Ascending aorta (tissue), 2 donors: ENCODE measurements at regions not wholly inside any gene's neighbourhood (a gene's known extent, or its start where the extent isn't known, plus 50 kb on each side); places are given as distances from the start of the nearest gene placed in this dataset.

Experiments used
- DNase-seq, 2 donors: peaks; one replicate each; pipeline ENCODE4 v3.0.0-alpha.2; 2019; ENCODE audit warnings: low spot score in 2 of 2
- H3K27ac ChIP-seq, 2 donors: fragments of 200-600 bp; sonication (generic); one replicate each; pipeline ENCODE4 v1.5.1; 2016 to 2017; ENCODE audit warnings: mild to moderate bottlenecking in 1 of 2
- H3K27me3 ChIP-seq: fragments of 200-600 bp; sonication (generic); one replicate; pipeline ENCODE4 v1.5.1; 2017
- H3K36me3 ChIP-seq, 2 donors: fragments of 200-600 bp; sonication (generic); one replicate each; pipeline ENCODE4 v1.5.1; 2016
- H3K4me1 ChIP-seq, 2 donors: fragments of 200-600 bp; sonication (generic); one replicate each; pipeline ENCODE4 v1.5.1; 2016 to 2017; ENCODE audit warnings: mild to moderate bottlenecking in 1 of 2
- H3K4me3 ChIP-seq, 2 donors: fragments of 200-600 bp; sonication (generic); one replicate each; pipeline ENCODE4 v1.5.1; 2016 to 2017; ENCODE audit warnings: mild to moderate bottlenecking in 1 of 2
- H3K9me3 ChIP-seq, 2 donors: fragments of 200-600 bp; sonication (generic); one replicate each; pipeline ENCODE4 v1.5.1; 2016
- intact Hi-C: fragments of 100-400 bp; cut with DNase I; formaldehyde crosslinking; loops from one replicate; pipeline ENCODE4 v1.15.1; 2023
- TF ChIP-seq, protein P1 (sequence below), 3 experiments: fragments of 200-600 bp in 2 of 3; fragments of 450-650 bp in 1 of 3; sonication (generic) in 2 of 3; IDR thresholded peaks; one replicate each; pipeline ENCODE4 v1.5.1; 2016 to 2019; ENCODE audit warnings: antibody characterized with exemption in 3 of 3, mild to moderate bottlenecking in 1 of 3, moderate library complexity in 1 of 3

- TF ChIP-seq, protein P1, sequence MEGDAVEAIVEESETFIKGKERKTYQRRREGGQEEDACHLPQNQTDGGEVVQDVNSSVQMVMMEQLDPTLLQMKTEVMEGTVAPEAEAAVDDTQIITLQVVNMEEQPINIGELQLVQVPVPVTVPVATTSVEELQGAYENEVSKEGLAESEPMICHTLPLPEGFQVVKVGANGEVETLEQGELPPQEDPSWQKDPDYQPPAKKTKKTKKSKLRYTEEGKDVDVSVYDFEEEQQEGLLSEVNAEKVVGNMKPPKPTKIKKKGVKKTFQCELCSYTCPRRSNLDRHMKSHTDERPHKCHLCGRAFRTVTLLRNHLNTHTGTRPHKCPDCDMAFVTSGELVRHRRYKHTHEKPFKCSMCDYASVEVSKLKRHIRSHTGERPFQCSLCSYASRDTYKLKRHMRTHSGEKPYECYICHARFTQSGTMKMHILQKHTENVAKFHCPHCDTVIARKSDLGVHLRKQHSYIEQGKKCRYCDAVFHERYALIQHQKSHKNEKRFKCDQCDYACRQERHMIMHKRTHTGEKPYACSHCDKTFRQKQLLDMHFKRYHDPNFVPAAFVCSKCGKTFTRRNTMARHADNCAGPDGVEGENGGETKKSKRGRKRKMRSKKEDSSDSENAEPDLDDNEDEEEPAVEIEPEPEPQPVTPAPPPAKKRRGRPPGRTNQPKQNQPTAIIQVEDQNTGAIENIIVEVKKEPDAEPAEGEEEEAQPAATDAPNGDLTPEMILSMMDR (IDR thresholded peaks at IDR 0.05), result no peak
- Histone ChIP-seq H3K27me3 (no peaks in the 10 kb centered on the region), H3K4me1 (no peaks in the 10 kb centered on the region), H3K36me3 (no peaks in the 10 kb centered on the region), H3K4me3 (no peak overlapping the region), H3K9me3 (no peaks in the 10 kb centered on the region), H3K27ac (no peak overlapping the region)
- no peak for DNase-seq
- intact Hi-C loops, result no loop called here
Observed at GRCh38 chr2:145584353-145584752, 1064.4 kb upstream of the ZEB2 start.

- intact Hi-C loops, result no loop called here
- TF ChIP-seq, protein P1 (IDR thresholded peaks at IDR 0.05), result no peak
- no peak overlapping the region for H3K27ac ChIP-seq
- no peaks in the 10 kb centered on the region for H3K36me3 ChIP-seq
- no peaks in the 10 kb centered on the region for H3K4me1 ChIP-seq
- no peak overlapping the region for H3K4me3 ChIP-seq
- DNase-seq, result no peak
- no peaks in the 10 kb centered on the region for H3K27me3 ChIP-seq
- H3K9me3 ChIP-seq, result no peaks in the 10 kb centered on the region
Observed at GRCh38 chr2:145573608-145574007, 1053.7 kb upstream of the ZEB2 start.

- TF ChIP-seq, protein P1 (IDR thresholded peaks at IDR 0.05), result no peak
- no peaks in the 10 kb centered on the region for H3K4me1 ChIP-seq
- no peaks in the 10 kb centered on the region for H3K9me3 ChIP-seq
- H3K27me3 ChIP-seq, result no peaks in the 10 kb centered on the region
- intact Hi-C loops, result no loop called here
- no peaks in the 10 kb centered on the region for H3K36me3 ChIP-seq
- H3K27ac ChIP-seq, result no peak overlapping the region
- no peak overlapping the region for H3K4me3 ChIP-seq
- DNase-seq, result no peak
Observed at GRCh38 chr2:145572238-145572637, 1052.3 kb upstream of the ZEB2 start.

GRCh38 chr2:145569108-145569507 lies 1049.2 kb upstream of the ZEB2 start:
- TF ChIP-seq, protein P1 (IDR thresholded peaks at IDR 0.05), result no peak
- DNase-seq, result no peak
- Histone ChIP-seq H3K4me1 (no peaks in the 10 kb centered on the region), H3K36me3 (no peaks in the 10 kb centered on the region), H3K4me3 (no peak overlapping the region), H3K27ac (no peak overlapping the region), H3K9me3 (no peaks in the 10 kb centered on the region), H3K27me3 (no peaks in the 10 kb centered on the region)
- intact Hi-C loops, result no loop called here

DNA sequence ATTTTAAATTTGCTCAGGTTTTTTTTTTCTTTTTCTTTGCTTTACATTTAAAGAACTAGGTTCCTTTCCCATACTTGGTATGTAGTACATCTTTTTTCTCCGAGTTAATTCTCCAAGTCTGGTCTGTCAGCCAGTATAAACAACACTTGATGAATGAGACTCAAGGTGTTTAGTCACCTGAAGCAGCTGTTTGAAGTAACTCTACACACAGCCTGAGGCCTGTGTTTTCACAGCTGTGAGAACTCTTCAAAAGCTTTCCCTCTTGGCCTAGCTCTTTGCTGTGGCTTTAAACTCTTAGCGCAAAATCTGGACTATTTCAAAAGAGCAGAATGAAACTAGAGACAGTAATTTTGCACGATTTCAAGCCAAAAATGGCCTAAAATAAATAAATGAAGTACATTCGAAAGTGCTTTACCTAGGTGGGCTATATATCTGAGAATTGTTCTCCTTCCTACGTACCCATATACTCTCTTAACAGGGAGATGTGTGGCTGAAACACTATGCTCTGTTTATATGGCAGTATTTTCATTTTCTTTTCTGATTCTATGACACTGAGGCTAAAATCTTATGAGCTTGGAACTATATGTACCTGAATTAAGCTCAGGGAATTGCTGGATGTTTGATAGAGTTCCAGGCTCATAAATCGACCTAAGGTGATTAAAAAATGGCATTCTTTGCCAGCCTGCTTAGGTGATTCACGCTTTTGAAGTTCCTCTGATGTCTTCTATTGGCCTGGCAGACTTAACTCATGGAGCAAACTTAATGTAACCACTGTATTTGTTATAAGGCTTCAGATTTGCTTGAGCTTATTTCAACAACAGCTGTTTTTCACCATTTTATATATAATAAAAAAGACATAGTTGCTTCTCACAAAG lies 1044.1 kb upstream of the ZEB2 start:
- no peak for DNase-seq
- Histone ChIP-seq H3K27ac (no peak overlapping the region), H3K36me3 (no peaks in the 10 kb centered on the region), H3K4me1 (no peaks in the 10 kb centered on the region), H3K27me3 (no peaks in the 10 kb centered on the region), H3K4me3 (no peak overlapping the region), H3K9me3 (no peaks in the 10 kb centered on the region)
- intact Hi-C loops, result no loop called here
- TF ChIP-seq, protein P1 (IDR thresholded peaks at IDR 0.05), result no peak
